Adrenal gland (tissue), 9 donors: ENCODE measurements at regions not wholly inside any gene's neighbourhood (a gene's known extent, or its start where the extent isn't known, plus 50 kb on each side); places are given as distances from the start of the nearest gene placed in this dataset.

Experiments
- DNase-seq, 7 donors: peaks; one replicate each; pipeline ENCODE4 v3.0.0-alpha.2; 2019 to 2020
- H3K27ac ChIP-seq, 5 donors: fragments of 200-600 bp; sonication (generic) in 4 of 5; 1 replicate in 3 of 5; 2 replicates in 2 of 5; pipeline versions ENCODE4 v1.5.1 to v1.8.0; 2016 to 2020; ENCODE audit warnings: mild to moderate bottlenecking in 1 of 5
- H3K27me3 ChIP-seq: fragments of 200-600 bp; 2 replicates; pipeline ENCODE4 v1.8.0; 2021
- H3K36me3 ChIP-seq, 2 donors: fragments of 200-600 bp; replicated peaks in 1 of 2; 1 replicate in 1 of 2; 2 replicates in 1 of 2; pipeline versions ENCODE4 v1.5.1 to v1.8.0; 2018 to 2022
- H3K4me1 ChIP-seq, 2 donors: fragments of 200-600 bp; replicated peaks in 1 of 2; 1 replicate in 1 of 2; 2 replicates in 1 of 2; pipeline versions ENCODE4 v1.5.1 to v1.8.0; 2018 to 2021
- H3K4me3 ChIP-seq, 4 donors: fragments of 200-600 bp; sonication (generic) in 3 of 4; one replicate each; pipeline ENCODE4 v1.5.1; 2016 to 2018
- H3K9me3 ChIP-seq, 3 donors: fragments of 200-600 bp; sonication (generic) in 1 of 3; replicated peaks in 1 of 3; 1 replicate in 2 of 3; 2 replicates in 1 of 3; pipeline versions ENCODE4 v1.5.1 to v1.8.0; 2016 to 2021
- POLR2A ChIP-seq, 2 donors: fragments of 450-650 bp; IDR thresholded peaks; one replicate each; pipeline ENCODE4 v1.6.1; 2017; ENCODE audit warnings: antibody characterized with exemption in 2 of 2, mild to moderate bottlenecking in 2 of 2, moderate library complexity in 1 of 2
- WGBS, 4 donors: extraction: QIAGEN DNeasy Blood & Tissue Kit in 2 of 4; methylation state at CpG; one replicate each; pipeline versions ENCODE4 v1.1.5 to v1.1.7; 2013 to 2017; 5-methylcytosine and 5-hydroxymethylcytosine counted together
- intact Hi-C, 2 donors: fragments of 100-400 bp; cut with DNase I; formaldehyde crosslinking; loops; one replicate each; pipeline versions ENCODE4 v1.14.1 to v1.15.0; 2022 to 2023
- TF ChIP-seq, protein P1 (sequence below), 6 experiments: fragments of 450-650 bp in 4 of 6; fragments of 200-600 bp in 2 of 6; sonication (generic) in 1 of 6; IDR thresholded peaks; 1 replicate in 5 of 6; 2 replicates in 1 of 6; pipeline versions ENCODE4 v1.5.1 to v1.8.0; 2016 to 2021; ENCODE audit warnings: antibody characterized with exemption in 6 of 6, mild to moderate bottlenecking in 2 of 6, moderate library complexity in 1 of 6
- donor health status: healthy with polysubstance abuse.
- donor health status: Bipolar disorder and iron deficiency.
- donor health status: DM: yes; HTN: yes; CAD: no.
- donor health status: DM: no; HTN: no; CAD: no.
- donor health status: DM: no; HTN: no; CAD: no.

GRCh38 chr14:101018561-101019290 lies 115.2 kb upstream of the RTL1 start:
- no peak for TF ChIP-seq POLR2A (IDR thresholded peaks at IDR 0.05)
- TF ChIP-seq, protein P1, sequence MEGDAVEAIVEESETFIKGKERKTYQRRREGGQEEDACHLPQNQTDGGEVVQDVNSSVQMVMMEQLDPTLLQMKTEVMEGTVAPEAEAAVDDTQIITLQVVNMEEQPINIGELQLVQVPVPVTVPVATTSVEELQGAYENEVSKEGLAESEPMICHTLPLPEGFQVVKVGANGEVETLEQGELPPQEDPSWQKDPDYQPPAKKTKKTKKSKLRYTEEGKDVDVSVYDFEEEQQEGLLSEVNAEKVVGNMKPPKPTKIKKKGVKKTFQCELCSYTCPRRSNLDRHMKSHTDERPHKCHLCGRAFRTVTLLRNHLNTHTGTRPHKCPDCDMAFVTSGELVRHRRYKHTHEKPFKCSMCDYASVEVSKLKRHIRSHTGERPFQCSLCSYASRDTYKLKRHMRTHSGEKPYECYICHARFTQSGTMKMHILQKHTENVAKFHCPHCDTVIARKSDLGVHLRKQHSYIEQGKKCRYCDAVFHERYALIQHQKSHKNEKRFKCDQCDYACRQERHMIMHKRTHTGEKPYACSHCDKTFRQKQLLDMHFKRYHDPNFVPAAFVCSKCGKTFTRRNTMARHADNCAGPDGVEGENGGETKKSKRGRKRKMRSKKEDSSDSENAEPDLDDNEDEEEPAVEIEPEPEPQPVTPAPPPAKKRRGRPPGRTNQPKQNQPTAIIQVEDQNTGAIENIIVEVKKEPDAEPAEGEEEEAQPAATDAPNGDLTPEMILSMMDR (IDR thresholded peaks at IDR 0.05): no peak
- 94 to 98% (median 95%) methylated on average over 12 to 13 of the region's 13 CpGs for WGBS, 4 donors
- H3K9me3 ChIP-seq: no peaks in the 10 kb centered on the region
- no peak overlapping the region for H3K4me3 ChIP-seq
- DNase-seq: peak in 6 of 7 donors; percentile 0 to 15 (median 9)
- H3K27ac ChIP-seq: no peak overlapping the region
- peaks cover 0 to 16% of the 10 kb centered on the region in 2 donors for H3K36me3 ChIP-seq
- intact Hi-C loops: no loop called here
- no peaks in the 10 kb centered on the region for H3K27me3 ChIP-seq
- peaks cover 0 to 11% of the 10 kb centered on the region in 2 donors for H3K4me1 ChIP-seq

GRCh38 chr14:101019541-101019940 lies 116.0 kb upstream of the RTL1 start:
- Histone ChIP-seq H3K4me1 (peaks cover 0 to 11% of the 10 kb centered on the region in 2 donors), H3K27me3 (no peaks in the 10 kb centered on the region), H3K36me3 (peaks cover 0 to 24% of the 10 kb centered on the region in 2 donors), H3K9me3 (no peaks in the 10 kb centered on the region), H3K4me3 (no peak overlapping the region), H3K27ac (no peak overlapping the region)
- TF ChIP-seq, protein P1 (IDR thresholded peaks at IDR 0.05): no peak
- no peak for TF ChIP-seq POLR2A (IDR thresholded peaks at IDR 0.05)
- peak in 5 of 7 donors; percentile 1 to 16 (median 5) for DNase-seq
- WGBS, 4 donors: 87 to 98% (median 93%) methylated on average over 2 of the region's 2 CpGs
- intact Hi-C loops: no loop called here

GRCh38 chr14:101019990-101020710 lies 116.6 kb upstream of the RTL1 start:
- TF ChIP-seq, protein P1 (IDR thresholded peaks at IDR 0.05): no peak
- no peak for TF ChIP-seq POLR2A (IDR thresholded peaks at IDR 0.05)
- intact Hi-C loops: no loop called here
- no peaks in the 10 kb centered on the region for H3K27me3 ChIP-seq
- 88 to 93% (median 92%) methylated on average over 8 of the region's 8 CpGs for WGBS, 4 donors
- DNase-seq: peak in 6 of 7 donors; percentile 0 to 19 (median 8)
- peaks cover 0 to 11% of the 10 kb centered on the region in 2 donors for H3K4me1 ChIP-seq
- H3K9me3 ChIP-seq: no peaks in the 10 kb centered on the region
- no peak overlapping the region for H3K4me3 ChIP-seq
- H3K36me3 ChIP-seq: peaks cover 0 to 30% of the 10 kb centered on the region in 2 donors
- no peak overlapping the region for H3K27ac ChIP-seq

DNA sequence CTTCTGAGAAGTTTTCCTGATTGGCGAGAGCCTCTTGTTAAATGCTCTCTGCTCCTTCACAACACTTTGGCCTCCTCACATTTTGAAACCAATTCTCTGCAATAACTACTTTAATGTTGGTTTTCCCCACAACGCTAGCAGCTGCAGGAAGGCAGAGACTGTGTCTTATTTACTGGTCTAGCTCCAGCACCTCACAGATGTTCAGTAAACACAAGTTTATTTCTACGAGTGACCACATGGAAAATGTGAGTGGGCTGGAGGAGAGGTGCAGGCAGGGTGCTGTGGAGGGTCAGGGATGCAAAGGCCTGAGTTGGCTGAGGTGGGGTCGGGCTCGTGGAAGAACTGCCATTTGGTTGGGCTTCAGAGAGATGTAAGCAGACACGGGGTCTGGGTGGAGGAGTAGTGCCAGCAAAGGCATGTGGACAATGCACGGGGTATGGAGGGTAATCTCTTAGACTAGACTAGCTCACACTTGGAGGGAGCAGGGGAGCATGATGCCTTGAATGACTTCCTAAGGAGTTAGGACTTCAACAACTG lies 117.4 kb upstream of the RTL1 start:
- DNase-seq: peak in 5 of 7 donors; percentile 3 to 11 (median 5)
- Histone ChIP-seq H3K4me1 (peaks cover 0 to 11% of the 10 kb centered on the region in 2 donors), H3K4me3 (no peak overlapping the region), H3K36me3 (peaks cover 0 to 38% of the 10 kb centered on the region in 2 donors), H3K9me3 (no peaks in the 10 kb centered on the region), H3K27me3 (no peaks in the 10 kb centered on the region), H3K27ac (no peak overlapping the region)
- intact Hi-C loops: no loop called here
- TF ChIP-seq, protein P1 (IDR thresholded peaks at IDR 0.05): no peak
- no peak for TF ChIP-seq POLR2A (IDR thresholded peaks at IDR 0.05)
- WGBS, 4 donors: 82 to 85% (median 82%) methylated on average over 7 of the region's 7 CpGs
